H9 (cell line): ENCODE measurements at regions not wholly inside any gene's neighbourhood (a gene's known extent, or its start where the extent isn't known, plus 50 kb on each side); places are given as distances from the start of the nearest gene placed in this dataset.

ENCODE experiments used
- DNase-seq: peaks from one replicate; pipeline ENCODE4 v3.0.0-alpha.2; 2017
- H2AFZ ChIP-seq: one replicate; pipeline ENCODE4 v1.6.1; 2013; ENCODE audit warnings: mild to moderate bottlenecking, low read length, control low read depth, moderate library complexity
- H2AK5ac ChIP-seq: 2 replicates; pipeline ENCODE4 v1.6.1; 2013; ENCODE audit warnings: low read length, control low read depth, mixed read lengths; ENCODE audit not compliant: insufficient read length
- H2BK120ac ChIP-seq: one replicate; pipeline ENCODE4 v1.6.1; 2013; ENCODE audit warnings: low read depth, mild to moderate bottlenecking, low read length, control low read depth, inconsistent platforms; ENCODE audit not compliant: poor library complexity, severe bottlenecking
- H2BK12ac ChIP-seq: 2 replicates; pipeline ENCODE4 v1.6.1; 2013; ENCODE audit warnings: low read length, control low read depth, mixed read lengths, low read depth; ENCODE audit not compliant: insufficient read length
- H2BK15ac ChIP-seq: 2 replicates; pipeline ENCODE4 v1.6.1; 2013; ENCODE audit warnings: low read depth, low read length, control low read depth
- H2BK20ac ChIP-seq: one replicate; pipeline ENCODE4 v1.6.1; 2013; ENCODE audit warnings: low read depth, mild to moderate bottlenecking, low read length, control low read depth, inconsistent platforms; ENCODE audit not compliant: poor library complexity, severe bottlenecking
- H2BK5ac ChIP-seq: 2 replicates; pipeline ENCODE4 v1.6.1; 2013; ENCODE audit warnings: low read length, control low read depth, mixed read lengths; ENCODE audit not compliant: insufficient read length
- H3K14ac ChIP-seq: 2 replicates; pipeline ENCODE4 v1.6.1; 2013; ENCODE audit warnings: low read length, control low read depth; ENCODE audit not compliant: insufficient read depth
- H3K18ac ChIP-seq: 2 replicates; pipeline ENCODE4 v1.6.1; 2013; ENCODE audit warnings: low read depth, mild to moderate bottlenecking, mixed read lengths, low read length, control low read depth; ENCODE audit not compliant: insufficient read length
- H3K23ac ChIP-seq: 2 replicates; pipeline ENCODE4 v1.6.1; 2013; ENCODE audit warnings: low read length, control low read depth, mixed read lengths, low read depth; ENCODE audit not compliant: insufficient read length
- H3K23me2 ChIP-seq: 2 replicates; pipeline ENCODE4 v1.6.1; 2013; ENCODE audit warnings: low read depth, mild to moderate bottlenecking, mixed read lengths, low read length, control low read depth; ENCODE audit not compliant: insufficient read length, poor library complexity, severe bottlenecking
- H3K27ac ChIP-seq: 2 replicates; pipeline ENCODE4 v1.5.1; 2013; ENCODE audit warnings: low read length, control low read depth, mixed read lengths, low read depth; ENCODE audit not compliant: insufficient read length
- H3K27me3 ChIP-seq: 2 replicates; pipeline ENCODE4 v1.6.1; 2013; ENCODE audit warnings: low read length, control low read depth, inconsistent platforms; ENCODE audit not compliant: insufficient read depth
- H3K4ac ChIP-seq: 2 replicates; pipeline ENCODE4 v1.6.1; 2013; ENCODE audit warnings: low read depth, mild to moderate bottlenecking, control low read depth, inconsistent platforms, low read length, moderate library complexity
- H3K4me1 ChIP-seq: 2 replicates; pipeline ENCODE4 v1.6.1; 2013; ENCODE audit warnings: low read length, control low read depth, inconsistent platforms; ENCODE audit not compliant: insufficient read depth
- H3K4me2 ChIP-seq: 2 replicates; pipeline ENCODE4 v1.6.1; 2013; ENCODE audit warnings: low read length, control low read depth, mixed read lengths; ENCODE audit not compliant: insufficient read length, insufficient read depth
- H3K56ac ChIP-seq: 2 replicates; pipeline ENCODE4 v1.6.1; 2013; ENCODE audit warnings: low read depth, mild to moderate bottlenecking, mixed read lengths, low read length, control low read depth; ENCODE audit not compliant: insufficient read length
- H3K79me1 ChIP-seq: 2 replicates; pipeline ENCODE4 v1.6.1; 2013; ENCODE audit warnings: low read depth, mild to moderate bottlenecking, moderate library complexity, low read length, control low read depth, inconsistent platforms; ENCODE audit not compliant: insufficient read depth, poor library complexity, severe bottlenecking
- H3K79me2 ChIP-seq: 2 replicates; pipeline ENCODE4 v1.6.1; 2013; ENCODE audit warnings: low read length, control low read depth, inconsistent platforms; ENCODE audit not compliant: insufficient read depth
- H3K9ac ChIP-seq: 2 replicates; pipeline ENCODE4 v1.6.1; 2013; ENCODE audit warnings: low read length, control low read depth, mixed read lengths; ENCODE audit not compliant: insufficient read length; ENCODE audit errors: extremely low read depth
- H3K9me3 ChIP-seq: one replicate; pipeline ENCODE4 v1.6.1; 2013; ENCODE audit warnings: low read depth, low read length, inconsistent platforms; ENCODE audit not compliant: control insufficient read depth
- H3T11ph ChIP-seq: one replicate; pipeline ENCODE4 v1.6.1; 2013; ENCODE audit warnings: mild to moderate bottlenecking, low read length, control low read depth, inconsistent platforms
- H4K20me1 ChIP-seq: one replicate; pipeline ENCODE4 v1.6.1; 2013; ENCODE audit not compliant: control insufficient read depth, insufficient read length, insufficient read depth
- H4K5ac ChIP-seq: 2 replicates; pipeline ENCODE4 v1.6.1; 2013; ENCODE audit warnings: low read depth, mild to moderate bottlenecking, mixed read lengths, low read length, control low read depth; ENCODE audit not compliant: insufficient read length
- H4K8ac ChIP-seq: replicated peaks from 2 replicates; pipeline ENCODE4 v1.6.1; 2013; ENCODE audit warnings: low read length, control low read depth, mixed read lengths, low read depth; ENCODE audit not compliant: insufficient read length
- H4K91ac ChIP-seq: 2 replicates; pipeline ENCODE4 v1.6.1; 2013; ENCODE audit warnings: low read depth, mild to moderate bottlenecking, moderate library complexity, mixed read lengths, low read length, control low read depth; ENCODE audit not compliant: insufficient read length
- H3K27ac Mint-ChIP-seq, 3 experiments: 2 replicates in 2 of 3; 3 replicates in 1 of 3; pipeline ENCODE4 v1.8.0; 2020 to 2021; ENCODE audit warnings: mixed read lengths in 3 of 3, mild to moderate bottlenecking in 1 of 3, moderate library complexity in 1 of 3
- H3K27me3 Mint-ChIP-seq: 2 replicates; pipeline ENCODE4 v1.8.0; 2021; ENCODE audit warnings: low read depth, mild to moderate bottlenecking, moderate library complexity, mixed read lengths
- H3K36me3 Mint-ChIP-seq, 3 experiments: 2 replicates in 2 of 3; 3 replicates in 1 of 3; pipeline ENCODE4 v1.8.0; 2020 to 2021; ENCODE audit warnings: low read depth in 3 of 3, mixed read lengths in 3 of 3; ENCODE audit not compliant: insufficient read depth in 1 of 3
- H3K4me1 Mint-ChIP-seq, 2 experiments: 2 replicates each; pipeline ENCODE4 v1.8.0; 2020; ENCODE audit warnings: mixed read lengths in 2 of 2
- H3K4me3 Mint-ChIP-seq, 2 experiments: 2 replicates in 1 of 2; 3 replicates in 1 of 2; pipeline ENCODE4 v1.8.0; 2020 to 2021; ENCODE audit warnings: mild to moderate bottlenecking in 2 of 2, mixed read lengths in 2 of 2, moderate library complexity in 1 of 2
- H3K9me3 Mint-ChIP-seq, 2 experiments: 2 replicates in 1 of 2; 3 replicates in 1 of 2; pipeline ENCODE4 v1.8.0; 2020; ENCODE audit warnings: mild to moderate bottlenecking in 2 of 2, mixed read lengths in 2 of 2, moderate library complexity in 1 of 2
- WGBS: extraction: QIAGEN DNeasy Blood & Tissue Kit; methylation state at CpG from one replicate; pipeline ENCODE4 v1.1.7; 2013; ENCODE audit warnings: missing lambda C conversion rate, low lambda C conversion rate, mixed read lengths; ENCODE audit not compliant: insufficient read length; ENCODE audit errors: extremely low coverage; 5-methylcytosine and 5-hydroxymethylcytosine counted together
- TF ChIP-seq, protein P1 (sequence below): fragments of 200-600 bp; sonication (generic); conservative IDR thresholded peaks from 3 replicates; pipeline ENCODE4 v1.8.0; 2021; ENCODE audit warnings: antibody characterized with exemption, mild to moderate bottlenecking

DNA sequence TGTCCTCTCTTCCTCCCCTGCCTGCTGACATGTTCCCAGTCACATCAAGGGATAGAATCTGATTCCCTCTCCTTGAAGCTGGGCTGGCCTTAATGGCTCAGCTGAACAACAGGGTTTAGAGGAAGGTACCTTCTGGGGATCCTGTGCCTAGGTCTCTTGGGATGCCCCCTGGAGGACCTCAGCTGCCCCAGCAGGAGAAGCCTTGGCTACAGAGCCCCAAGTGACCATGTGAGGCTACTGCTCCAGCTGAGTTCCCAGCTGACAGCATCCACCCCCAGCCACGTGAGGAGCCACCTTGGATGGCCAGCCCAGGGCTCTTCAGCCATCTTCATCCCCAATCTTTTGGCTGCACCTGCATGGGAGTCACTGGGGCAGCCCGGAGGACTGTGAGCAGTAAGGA, 1499.3 kb downstream of the TBC1D22A start:
- Histone ChIP-seq H3K79me2 (no peaks in the 10 kb centered on the region), H3K9me3 (no peaks in the 10 kb centered on the region), H3K23ac (no peak overlapping the region), H4K20me1 (no peaks in the 10 kb centered on the region), H3K56ac (no peak overlapping the region), H3K4me1 (0 out of 2 replicates have a peak, but pooled peaks cover 2% of the 10 kb centered on the region), H3K27ac (no peak overlapping the region), H3K14ac (no peak overlapping the region), H3K18ac (no peak overlapping the region), H3K4ac (no peak overlapping the region), H2BK12ac (no peak overlapping the region), H3K79me1 (no peaks in the 10 kb centered on the region), H3T11ph (no peak overlapping the region), H4K5ac (no peak overlapping the region), H3K4me2 (no peak overlapping the region), H2BK5ac (no peak overlapping the region), H2BK20ac (no peak overlapping the region), H2BK15ac (no peak overlapping the region), H2AFZ (no peak overlapping the region), H4K91ac (no peak overlapping the region), H3K9ac (no peak overlapping the region), H3K23me2 (no peaks in the 10 kb centered on the region), H2BK120ac (no peak overlapping the region), H2AK5ac (no peak overlapping the region), H3K27me3 (no peaks in the 10 kb centered on the region), H4K8ac (no peak overlapping the region)
- peaks cover 0 to 1% (median 0%) of the 10 kb centered on the region in 3 experiments; a peak in 1 of 7 replicates for H3K36me3 Mint-ChIP-seq
- H3K27ac Mint-ChIP-seq: no peak overlapping the region
- H3K27me3 Mint-ChIP-seq: peaks cover 6% of the 10 kb centered on the region; the same call in 1 of the 2 replicates
- peaks cover 5 to 10% of the 10 kb centered on the region in 2 experiments for H3K4me1 Mint-ChIP-seq
- WGBS: no CpG with 5 or more reads among the region's 2 CpGs
- DNase-seq: no peak
- TF ChIP-seq, protein P1, sequence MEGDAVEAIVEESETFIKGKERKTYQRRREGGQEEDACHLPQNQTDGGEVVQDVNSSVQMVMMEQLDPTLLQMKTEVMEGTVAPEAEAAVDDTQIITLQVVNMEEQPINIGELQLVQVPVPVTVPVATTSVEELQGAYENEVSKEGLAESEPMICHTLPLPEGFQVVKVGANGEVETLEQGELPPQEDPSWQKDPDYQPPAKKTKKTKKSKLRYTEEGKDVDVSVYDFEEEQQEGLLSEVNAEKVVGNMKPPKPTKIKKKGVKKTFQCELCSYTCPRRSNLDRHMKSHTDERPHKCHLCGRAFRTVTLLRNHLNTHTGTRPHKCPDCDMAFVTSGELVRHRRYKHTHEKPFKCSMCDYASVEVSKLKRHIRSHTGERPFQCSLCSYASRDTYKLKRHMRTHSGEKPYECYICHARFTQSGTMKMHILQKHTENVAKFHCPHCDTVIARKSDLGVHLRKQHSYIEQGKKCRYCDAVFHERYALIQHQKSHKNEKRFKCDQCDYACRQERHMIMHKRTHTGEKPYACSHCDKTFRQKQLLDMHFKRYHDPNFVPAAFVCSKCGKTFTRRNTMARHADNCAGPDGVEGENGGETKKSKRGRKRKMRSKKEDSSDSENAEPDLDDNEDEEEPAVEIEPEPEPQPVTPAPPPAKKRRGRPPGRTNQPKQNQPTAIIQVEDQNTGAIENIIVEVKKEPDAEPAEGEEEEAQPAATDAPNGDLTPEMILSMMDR: peak; percentile 35; the same call in 2 of the 3 replicates
- H3K9me3 Mint-ChIP-seq: peaks cover 0 to 8% of the 10 kb centered on the region in 2 experiments; a peak in 1 of 5 replicates
- H3K4me3 Mint-ChIP-seq: no peak overlapping the region
